ENCODE measurements at regions not wholly inside any gene's neighbourhood (a gene's known extent, or its start where the extent isn't known, plus 50 kb on each side); places are given as distances from the start of the nearest gene placed in this dataset.

- DNase-seq (ENCODE audit: low read depth) = no peak
Observed at GRCh38 chr14:22418631-22419030, 170.4 kb downstream of the DAD1 start.

- no peak for DNase-seq (ENCODE audit: low read depth)
Observed at GRCh38 chr14:22417914-22418313, 171.1 kb downstream of the DAD1 start.

- no peak for DNase-seq (ENCODE audit: low read depth)
Observed at GRCh38 chr14:22416193-22416592, 172.8 kb downstream of the DAD1 start.

- no peak for DNase-seq (ENCODE audit: low read depth)
Observed at GRCh38 chr14:22415605-22415959, 173.4 kb downstream of the DAD1 start.

- no peak for DNase-seq (ENCODE audit: low read depth)
Observed at GRCh38 chr14:22414876-22415604, 174.0 kb downstream of the DAD1 start.

- DNase-seq (ENCODE audit: low read depth) = peak; percentile 79
Observed at GRCh38 chr14:22412926-22413411, 176.1 kb downstream of the DAD1 start.

GRCh38 chr14:22411398-22412055 is 177.5 kb downstream of the DAD1 start:
- DNase-seq (ENCODE audit: low read depth) = no peak

- peak; percentile 37 for DNase-seq (ENCODE audit: low read depth)
Observed at GRCh38 chr14:22410497-22410896, 178.5 kb downstream of the DAD1 start.

GRCh38 chr14:22409006-22409405 is 180.0 kb downstream of the DAD1 start:
- DNase-seq (ENCODE audit: low read depth) = no peak

GRCh38 chr14:22408547-22408946 is 180.5 kb downstream of the DAD1 start:
- DNase-seq (ENCODE audit: low read depth) = no peak

- no peak for DNase-seq (ENCODE audit: low read depth)
Observed at GRCh38 chr14:22407033-22407432, 182.0 kb downstream of the DAD1 start.

GRCh38 chr14:22405201-22405600 is 183.8 kb downstream of the DAD1 start:
- DNase-seq (ENCODE audit: low read depth) = no peak

GRCh38 chr14:22403296-22403695 is 185.7 kb downstream of the DAD1 start:
- DNase-seq (ENCODE audit: low read depth) = no peak

GRCh38 chr14:22400655-22401259 is 188.3 kb downstream of the DAD1 start:
- DNase-seq (ENCODE audit: low read depth) = peak; percentile 54

GRCh38 chr14:22399776-22400175 is 189.2 kb downstream of the DAD1 start:
- no peak for DNase-seq (ENCODE audit: low read depth)

GRCh38 chr14:22397221-22397737 is 191.7 kb downstream of the DAD1 start:
- no peak for DNase-seq (ENCODE audit: low read depth)

- DNase-seq (ENCODE audit: low read depth) = no peak
Observed at GRCh38 chr14:22395803-22396202, 193.2 kb downstream of the DAD1 start.

GRCh38 chr14:22394616-22395015 is 194.4 kb downstream of the DAD1 start:
- no peak for DNase-seq (ENCODE audit: low read depth)

- DNase-seq (ENCODE audit: low read depth) = no peak
Observed at GRCh38 chr14:22393796-22394195, 195.2 kb downstream of the DAD1 start.

- peak; percentile 80 for DNase-seq (ENCODE audit: low read depth)
Observed at GRCh38 chr14:22391908-22392565, 197.0 kb downstream of the DAD1 start.

- DNase-seq (ENCODE audit: low read depth) = no peak
Observed at GRCh38 chr14:22390824-22391461, 198.1 kb downstream of the DAD1 start.

GRCh38 chr14:22390195-22390594 is 198.8 kb downstream of the DAD1 start:
- DNase-seq (ENCODE audit: low read depth) = peak; percentile 58
